HEK293 (cell line): ENCODE measurements at regions not wholly inside any gene's neighbourhood (a gene's known extent, or its start where the extent isn't known, plus 50 kb on each side); places are given as distances from the start of the nearest gene placed in this dataset.

Experiments
- CTCF ChIP-seq: fragments of 450-650 bp; formaldehyde crosslinking; IDR thresholded peaks from 2 replicates; pipeline ENCODE4 v1.5.1; 2016; ENCODE audit warnings: missing biosample characterization, missing genetic modification characterization
- HOXA7 ChIP-seq: sonication (generic); formaldehyde crosslinking; IDR thresholded peaks from 2 replicates; pipeline ENCODE4 v1.8.1; 2022; ENCODE audit warnings: missing genetic modification reagents, borderline replicate concordance
- MYNN ChIP-seq: fragments of 450-650 bp; formaldehyde crosslinking; IDR thresholded peaks from 2 replicates; pipeline ENCODE4 v1.5.1; 2016; ENCODE audit warnings: missing biosample characterization, missing genetic modification characterization, borderline replicate concordance
- ZBTB26 ChIP-seq: fragments of 450-650 bp; formaldehyde crosslinking; optimal IDR thresholded peaks from 2 replicates; pipeline ENCODE3; 2016; ENCODE audit warnings: missing biosample characterization, mild to moderate bottlenecking, missing genetic modification characterization
- ZNF274 ChIP-seq, 2 experiments: fragments of 200-500 bp in 1 of 2; fragments of 450-650 bp in 1 of 2; sonication (Bioruptor generic) in 1 of 2; formaldehyde crosslinking in 1 of 2; IDR thresholded peaks; 2 replicates each; pipeline versions ENCODE4 v1.5.1 to v1.6.1; 2014 to 2016; ENCODE audit warnings: borderline replicate concordance in 1 of 2, inconsistent platforms in 1 of 2, low read length in 1 of 2, missing biosample characterization in 1 of 2, missing genetic modification characterization in 1 of 2
- ZNF350 ChIP-seq: fragments of 450-650 bp; formaldehyde crosslinking; IDR thresholded peaks from 2 replicates; pipeline ENCODE4 v1.5.0; 2017; ENCODE audit warnings: missing biosample characterization, mild to moderate bottlenecking, missing genetic modification characterization
- ZNF561 ChIP-seq: fragments of 450-650 bp; IDR thresholded peaks from 2 replicates; pipeline ENCODE4 v1.5.1; 2018; ENCODE audit warnings: missing biosample characterization, missing genetic modification characterization, borderline replicate concordance
- ZNF621 ChIP-seq: fragments of 450-650 bp; formaldehyde crosslinking; IDR thresholded peaks from 2 replicates; pipeline ENCODE4 v1.5.1; 2017; ENCODE audit warnings: missing biosample characterization, missing genetic modification characterization
- ZNF791 ChIP-seq: fragments of 450-650 bp; formaldehyde crosslinking; IDR thresholded peaks from 2 replicates; pipeline ENCODE4 v1.5.1; 2016; ENCODE audit warnings: missing biosample characterization, missing genetic modification characterization
- TF ChIP-seq, protein P1 (sequence below): fragments of 450-650 bp; formaldehyde crosslinking; IDR thresholded peaks from 2 replicates; pipeline ENCODE4 v1.5.1; 2016; ENCODE audit warnings: missing biosample characterization, missing genetic modification characterization, low read depth
- TF ChIP-seq, protein P2 (sequence below): fragments of 450-650 bp; formaldehyde crosslinking; IDR thresholded peaks from 2 replicates; pipeline ENCODE4 v1.5.1; 2017; ENCODE audit warnings: missing biosample characterization, missing genetic modification characterization

- TF ChIP-seq CTCF: no peak
- TF ChIP-seq, protein P1, sequence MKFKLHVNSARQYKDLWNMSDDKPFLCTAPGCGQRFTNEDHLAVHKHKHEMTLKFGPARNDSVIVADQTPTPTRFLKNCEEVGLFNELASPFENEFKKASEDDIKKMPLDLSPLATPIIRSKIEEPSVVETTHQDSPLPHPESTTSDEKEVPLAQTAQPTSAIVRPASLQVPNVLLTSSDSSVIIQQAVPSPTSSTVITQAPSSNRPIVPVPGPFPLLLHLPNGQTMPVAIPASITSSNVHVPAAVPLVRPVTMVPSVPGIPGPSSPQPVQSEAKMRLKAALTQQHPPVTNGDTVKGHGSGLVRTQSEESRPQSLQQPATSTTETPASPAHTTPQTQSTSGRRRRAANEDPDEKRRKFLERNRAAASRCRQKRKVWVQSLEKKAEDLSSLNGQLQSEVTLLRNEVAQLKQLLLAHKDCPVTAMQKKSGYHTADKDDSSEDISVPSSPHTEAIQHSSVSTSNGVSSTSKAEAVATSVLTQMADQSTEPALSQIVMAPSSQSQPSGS (tag by site-specific recombination): no peak
- TF ChIP-seq HOXA7 (CRISPR knock-in tag): no peak
- TF ChIP-seq, protein P2, sequence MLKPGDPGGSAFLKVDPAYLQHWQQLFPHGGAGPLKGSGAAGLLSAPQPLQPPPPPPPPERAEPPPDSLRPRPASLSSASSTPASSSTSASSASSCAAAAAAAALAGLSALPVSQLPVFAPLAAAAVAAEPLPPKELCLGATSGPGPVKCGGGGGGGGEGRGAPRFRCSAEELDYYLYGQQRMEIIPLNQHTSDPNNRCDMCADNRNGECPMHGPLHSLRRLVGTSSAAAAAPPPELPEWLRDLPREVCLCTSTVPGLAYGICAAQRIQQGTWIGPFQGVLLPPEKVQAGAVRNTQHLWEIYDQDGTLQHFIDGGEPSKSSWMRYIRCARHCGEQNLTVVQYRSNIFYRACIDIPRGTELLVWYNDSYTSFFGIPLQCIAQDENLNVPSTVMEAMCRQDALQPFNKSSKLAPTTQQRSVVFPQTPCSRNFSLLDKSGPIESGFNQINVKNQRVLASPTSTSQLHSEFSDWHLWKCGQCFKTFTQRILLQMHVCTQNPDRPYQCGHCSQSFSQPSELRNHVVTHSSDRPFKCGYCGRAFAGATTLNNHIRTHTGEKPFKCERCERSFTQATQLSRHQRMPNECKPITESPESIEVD (tag by site-specific recombination): no peak
- no peak for TF ChIP-seq ZNF791 (tag by site-specific recombination)
- no peak for TF ChIP-seq ZBTB26 (tag by site-specific recombination)
- no peak for TF ChIP-seq ZNF621 (tag by site-specific recombination)
- TF ChIP-seq ZNF274 (IDR thresholded peaks at IDR 0.05; ENCODE audit: low read length): no peak
- no peak for TF ChIP-seq ZNF274 (tag by site-specific recombination; IDR thresholded peaks at IDR 0.05; ENCODE audit: borderline replicate concordance)
- TF ChIP-seq MYNN: no peak
- no peak for TF ChIP-seq ZNF350 (tag by site-specific recombination)
- TF ChIP-seq ZNF561 (tag by site-specific recombination): no peak
Measured at GRCh38 chr1:101546885-101547284, 310.1 kb downstream of the S1PR1 start.
